Esophagus squamous epithelium (tissue), 4 donors: ENCODE measurements at regions not wholly inside any gene's neighbourhood (a gene's known extent, or its start where the extent isn't known, plus 50 kb on each side); places are given as distances from the start of the nearest gene placed in this dataset.

Experiments used
- POLR2A ChIP-seq, 4 donors: fragments of 450-650 bp; IDR thresholded peaks; one replicate each; pipeline ENCODE4 v1.6.1; 2017; ENCODE audit warnings: antibody characterized with exemption in 4 of 4, mild to moderate bottlenecking in 4 of 4, moderate library complexity in 3 of 4
- TF ChIP-seq, protein P1 (sequence below), 6 experiments: fragments of 450-650 bp in 4 of 6; fragments of 200-600 bp in 2 of 6; sonication (generic) in 2 of 6; IDR thresholded peaks; one replicate each; pipeline ENCODE4 v1.5.1; 2016 to 2019; ENCODE audit warnings: antibody characterized with exemption in 6 of 6, mild to moderate bottlenecking in 4 of 6, moderate library complexity in 4 of 6

DNA sequence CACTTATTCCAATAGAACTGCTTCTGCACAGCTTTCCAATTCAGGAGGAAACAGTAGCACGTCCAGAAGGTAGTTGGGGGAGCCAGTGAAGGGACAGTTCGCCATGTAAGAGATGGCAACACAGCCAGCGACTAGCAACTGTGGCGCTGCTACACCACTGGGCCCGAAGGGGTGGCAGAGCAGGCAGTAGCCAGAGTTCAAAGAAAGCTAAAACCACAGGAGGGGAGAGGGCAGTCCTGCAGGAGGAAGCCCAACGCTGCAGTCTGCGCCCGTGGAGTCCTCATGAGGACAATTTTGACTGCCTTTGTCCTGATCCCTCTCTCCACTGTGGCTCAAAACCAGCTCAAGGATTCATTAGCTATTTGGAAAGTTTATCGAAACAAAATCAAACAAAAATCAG lies 591.2 kb downstream of the VRK1 start:
- TF ChIP-seq, protein P1, sequence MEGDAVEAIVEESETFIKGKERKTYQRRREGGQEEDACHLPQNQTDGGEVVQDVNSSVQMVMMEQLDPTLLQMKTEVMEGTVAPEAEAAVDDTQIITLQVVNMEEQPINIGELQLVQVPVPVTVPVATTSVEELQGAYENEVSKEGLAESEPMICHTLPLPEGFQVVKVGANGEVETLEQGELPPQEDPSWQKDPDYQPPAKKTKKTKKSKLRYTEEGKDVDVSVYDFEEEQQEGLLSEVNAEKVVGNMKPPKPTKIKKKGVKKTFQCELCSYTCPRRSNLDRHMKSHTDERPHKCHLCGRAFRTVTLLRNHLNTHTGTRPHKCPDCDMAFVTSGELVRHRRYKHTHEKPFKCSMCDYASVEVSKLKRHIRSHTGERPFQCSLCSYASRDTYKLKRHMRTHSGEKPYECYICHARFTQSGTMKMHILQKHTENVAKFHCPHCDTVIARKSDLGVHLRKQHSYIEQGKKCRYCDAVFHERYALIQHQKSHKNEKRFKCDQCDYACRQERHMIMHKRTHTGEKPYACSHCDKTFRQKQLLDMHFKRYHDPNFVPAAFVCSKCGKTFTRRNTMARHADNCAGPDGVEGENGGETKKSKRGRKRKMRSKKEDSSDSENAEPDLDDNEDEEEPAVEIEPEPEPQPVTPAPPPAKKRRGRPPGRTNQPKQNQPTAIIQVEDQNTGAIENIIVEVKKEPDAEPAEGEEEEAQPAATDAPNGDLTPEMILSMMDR (IDR thresholded peaks at IDR 0.05): no peak
- no peak for TF ChIP-seq POLR2A (IDR thresholded peaks at IDR 0.05)
